ENCODE measurements at regions not wholly inside any gene's neighbourhood (a gene's known extent, or its start where the extent isn't known, plus 50 kb on each side); places are given as distances from the start of the nearest gene placed in this dataset.

- no peaks in the 10 kb centered on the region for H3K27me3 ChIP-seq (ENCODE audit: insufficient read depth in 3 of 3, low read length in 2 of 3)
- H3K36me3 ChIP-seq (ENCODE audit: insufficient read depth in 1 of 2, low read depth in 1 of 2) = no peaks in the 10 kb centered on the region
- ATAC-seq (no peak), DNase-seq (no peak)
- H3K9me3 ChIP-seq = no peaks in the 10 kb centered on the region
- no peaks in the 10 kb centered on the region for H3K4me1 ChIP-seq
- WGBS, 3 donors = 53 to 74% (median 60%) methylated on average over 5 of the region's 5 CpGs
- intact Hi-C loops (cut with DNase I) = loop anchor here in 1 of 2 donors (10.0 kb wide), 1 partner anchor 99 kb away; no protein-coding TSS in a partner anchor
- no peak for TF ChIP-seq CTCF (IDR thresholded peaks at IDR 0.05)
- no peak overlapping the region for H3K4me3 ChIP-seq
- H3K27ac ChIP-seq = no peak overlapping the region
Measured at GRCh38 chr15:47856071-47856470, 138.8 kb downstream of the SEMA6D start.

GRCh38 chr15:47857014-47857775, 139.9 kb downstream of the SEMA6D start:
- no peak for TF ChIP-seq CTCF (IDR thresholded peaks at IDR 0.05)
- H3K4me1 ChIP-seq = no peaks in the 10 kb centered on the region
- H3K9me3 ChIP-seq = no peaks in the 10 kb centered on the region
- H3K36me3 ChIP-seq (ENCODE audit: insufficient read depth in 1 of 2, low read depth in 1 of 2) = no peaks in the 10 kb centered on the region
- H3K4me3 ChIP-seq = no peak overlapping the region
- H3K27ac ChIP-seq = no peak overlapping the region
- no peaks in the 10 kb centered on the region for H3K27me3 ChIP-seq (ENCODE audit: insufficient read depth in 3 of 3, low read length in 2 of 3)
- DNase-seq (no peak), ATAC-seq (no peak)
- WGBS, 3 donors = 75 to 85% (median 79%) methylated on average over 5 of the region's 5 CpGs
- intact Hi-C loops (cut with DNase I) = loop anchor here in 1 of 2 donors (10.0 kb wide), 1 partner anchor 98 kb away; no protein-coding TSS in a partner anchor

GRCh38 chr15:47857776-47858167, 140.5 kb downstream of the SEMA6D start:
- no peak for DNase-seq
- TF ChIP-seq CTCF (IDR thresholded peaks at IDR 0.05) = no peak
- Histone ChIP-seq H3K27ac (no peak overlapping the region), H3K4me3 (no peak overlapping the region), H3K9me3 (no peaks in the 10 kb centered on the region), H3K27me3 (ENCODE audit: insufficient read depth in 3 of 3, low read length in 2 of 3) (no peaks in the 10 kb centered on the region), H3K4me1 (no peaks in the 10 kb centered on the region), H3K36me3 (ENCODE audit: insufficient read depth in 1 of 2, low read depth in 1 of 2) (no peaks in the 10 kb centered on the region)
- 82% methylated on average over 3 of the region's 3 CpGs for WGBS, 3 donors
- ATAC-seq = no peak
- intact Hi-C loops (cut with DNase I) = loop anchor here in 1 of 2 donors (10.0 kb wide), 1 partner anchor 97 kb away; no protein-coding TSS in a partner anchor

- no peak overlapping the region for H3K27ac ChIP-seq
- no peak for ATAC-seq
- 81 to 85% (median 83%) methylated on average over 10 of the region's 10 CpGs for WGBS, 3 donors
Measured at GRCh38 chr15:47861111-47861903, 144.0 kb downstream of the SEMA6D start.

More at GRCh38 chr15:47861111-47861903, 144.0 kb downstream of the SEMA6D start:
- Histone ChIP-seq H3K27me3 (ENCODE audit: insufficient read depth in 3 of 3, low read length in 2 of 3) (no peaks in the 10 kb centered on the region), H3K4me3 (no peak overlapping the region), H3K9me3 (no peaks in the 10 kb centered on the region), H3K36me3 (ENCODE audit: insufficient read depth in 1 of 2, low read depth in 1 of 2) (no peaks in the 10 kb centered on the region), H3K4me1 (no peaks in the 10 kb centered on the region)
- TF ChIP-seq CTCF (IDR thresholded peaks at IDR 0.05) = no peak
- intact Hi-C loops (cut with DNase I) = no loop called here
- DNase-seq = no peak

Measured in psoas muscle (tissue), 7 donors.